ENCODE measurements at regions not wholly inside any gene's neighbourhood (a gene's known extent, or its start where the extent isn't known, plus 50 kb on each side); places are given as distances from the start of the nearest gene placed in this dataset.
"Not testable (repeated sequence)": the region's sequence is repeated elsewhere in the genome, so short reads cannot be mapped to it uniquely, and the experiment has no call there.

DNA sequence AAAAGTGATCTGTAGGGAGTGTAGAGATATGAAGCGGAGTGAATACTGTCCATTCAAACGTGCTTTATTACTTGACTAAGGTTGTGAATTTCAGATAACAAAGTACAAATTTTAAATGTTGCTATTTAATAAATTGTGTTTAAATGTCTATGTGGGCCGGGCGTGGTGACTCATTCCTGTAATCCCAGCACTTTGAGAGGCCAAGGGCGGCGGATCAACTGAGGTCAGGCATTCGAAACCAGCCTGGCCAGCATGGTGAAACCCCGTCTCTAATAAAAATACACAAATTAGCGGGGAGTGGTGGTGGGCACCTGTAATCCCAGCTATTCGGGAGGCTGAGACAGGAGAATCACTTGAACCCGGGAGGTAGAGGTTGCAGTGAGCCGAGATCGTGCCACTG is 1544.1 kb downstream of the SLITRK5 start:
- TF ChIP-seq, protein P1, sequence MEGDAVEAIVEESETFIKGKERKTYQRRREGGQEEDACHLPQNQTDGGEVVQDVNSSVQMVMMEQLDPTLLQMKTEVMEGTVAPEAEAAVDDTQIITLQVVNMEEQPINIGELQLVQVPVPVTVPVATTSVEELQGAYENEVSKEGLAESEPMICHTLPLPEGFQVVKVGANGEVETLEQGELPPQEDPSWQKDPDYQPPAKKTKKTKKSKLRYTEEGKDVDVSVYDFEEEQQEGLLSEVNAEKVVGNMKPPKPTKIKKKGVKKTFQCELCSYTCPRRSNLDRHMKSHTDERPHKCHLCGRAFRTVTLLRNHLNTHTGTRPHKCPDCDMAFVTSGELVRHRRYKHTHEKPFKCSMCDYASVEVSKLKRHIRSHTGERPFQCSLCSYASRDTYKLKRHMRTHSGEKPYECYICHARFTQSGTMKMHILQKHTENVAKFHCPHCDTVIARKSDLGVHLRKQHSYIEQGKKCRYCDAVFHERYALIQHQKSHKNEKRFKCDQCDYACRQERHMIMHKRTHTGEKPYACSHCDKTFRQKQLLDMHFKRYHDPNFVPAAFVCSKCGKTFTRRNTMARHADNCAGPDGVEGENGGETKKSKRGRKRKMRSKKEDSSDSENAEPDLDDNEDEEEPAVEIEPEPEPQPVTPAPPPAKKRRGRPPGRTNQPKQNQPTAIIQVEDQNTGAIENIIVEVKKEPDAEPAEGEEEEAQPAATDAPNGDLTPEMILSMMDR (IDR thresholded peaks at IDR 0.05; ENCODE audit: insufficient read depth, low read length, poor library complexity, severe bottlenecking): not testable (repeated sequence)
- not testable (repeated sequence) for TF ChIP-seq EZH2phosphoT487 (conservative IDR thresholded peaks at IDR 0.05; ENCODE audit: low read length)
